HepG2 (cell line): ENCODE measurements at regions not wholly inside any gene's neighbourhood (a gene's known extent, or its start where the extent isn't known, plus 50 kb on each side); places are given as distances from the start of the nearest gene placed in this dataset.

Source experiments
- GABPA ChIP-seq, 2 experiments: IDR thresholded peaks; 2 replicates each; pipeline ENCODE4 v1.6.1; 2011 to 2016; ENCODE audit warnings: low read depth in 2 of 2, low read length in 1 of 2, missing biosample characterization in 1 of 2, missing genetic modification characterization in 1 of 2
- ZNF747 ChIP-seq: sonication (generic); formaldehyde crosslinking; IDR thresholded peaks from 2 replicates; pipeline ENCODE4 v1.8.1; 2023; ENCODE audit warnings: missing genetic modification reagents, mild to moderate bottlenecking, borderline replicate concordance
- ZZZ3 ChIP-seq: sonication (generic); formaldehyde crosslinking; IDR thresholded peaks from 2 replicates; pipeline ENCODE4 v1.4.0; 2020; ENCODE audit warnings: missing genetic modification reagents, mild to moderate bottlenecking, borderline replicate concordance
- TF ChIP-seq, protein P1 (sequence below): IDR thresholded peaks from 2 replicates; pipeline ENCODE4 v1.6.1; 2016; ENCODE audit warnings: low read depth, borderline replicate concordance
- TF ChIP-seq, protein P2 (sequence below): sonication (generic); formaldehyde crosslinking; IDR thresholded peaks from 2 replicates; pipeline ENCODE4 v1.5.0; 2020; ENCODE audit warnings: mild to moderate bottlenecking, missing genetic modification reagents, moderate library complexity
- TF ChIP-seq, protein P3 (sequence below): conservative IDR thresholded peaks from 2 replicates; pipeline ENCODE4 v1.6.1; 2018; ENCODE audit warnings: missing genetic modification reagents

DNA sequence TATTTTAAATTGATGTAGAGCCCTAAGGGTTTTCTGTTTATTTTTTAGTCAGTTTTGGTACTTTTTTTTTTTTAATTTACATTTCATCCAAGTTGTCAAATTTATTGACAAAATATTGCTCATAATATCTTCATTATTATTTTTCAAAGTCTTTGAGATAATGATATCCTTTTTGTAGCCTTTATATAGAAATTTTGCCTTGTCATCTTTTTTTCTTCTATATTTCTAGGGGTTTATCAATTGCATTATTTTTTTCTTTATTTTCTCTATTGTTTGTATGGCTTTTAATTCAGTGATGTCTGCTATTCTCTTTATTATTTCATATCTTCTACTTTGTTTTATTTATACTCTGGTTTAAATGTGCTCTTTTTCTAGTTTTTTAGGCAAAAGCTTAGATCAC, 863.0 kb upstream of the GJE1 start:
- no peak for TF ChIP-seq ZNF747 (CRISPR knock-in tag)
- TF ChIP-seq GABPA (IDR thresholded peaks at IDR 0.05; ENCODE audit: low read depth, low read length), result no peak
- TF ChIP-seq GABPA (CRISPR knock-in tag; IDR thresholded peaks at IDR 0.05; ENCODE audit: low read depth), result no peak
- TF ChIP-seq, protein P1, sequence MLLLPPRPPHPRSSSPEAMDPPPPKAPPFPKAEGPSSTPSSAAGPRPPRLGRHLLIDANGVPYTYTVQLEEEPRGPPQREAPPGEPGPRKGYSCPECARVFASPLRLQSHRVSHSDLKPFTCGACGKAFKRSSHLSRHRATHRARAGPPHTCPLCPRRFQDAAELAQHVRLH (CRISPR knock-in tag), result no peak
- TF ChIP-seq ZZZ3 (CRISPR knock-in tag), result no peak
- TF ChIP-seq, protein P2, sequence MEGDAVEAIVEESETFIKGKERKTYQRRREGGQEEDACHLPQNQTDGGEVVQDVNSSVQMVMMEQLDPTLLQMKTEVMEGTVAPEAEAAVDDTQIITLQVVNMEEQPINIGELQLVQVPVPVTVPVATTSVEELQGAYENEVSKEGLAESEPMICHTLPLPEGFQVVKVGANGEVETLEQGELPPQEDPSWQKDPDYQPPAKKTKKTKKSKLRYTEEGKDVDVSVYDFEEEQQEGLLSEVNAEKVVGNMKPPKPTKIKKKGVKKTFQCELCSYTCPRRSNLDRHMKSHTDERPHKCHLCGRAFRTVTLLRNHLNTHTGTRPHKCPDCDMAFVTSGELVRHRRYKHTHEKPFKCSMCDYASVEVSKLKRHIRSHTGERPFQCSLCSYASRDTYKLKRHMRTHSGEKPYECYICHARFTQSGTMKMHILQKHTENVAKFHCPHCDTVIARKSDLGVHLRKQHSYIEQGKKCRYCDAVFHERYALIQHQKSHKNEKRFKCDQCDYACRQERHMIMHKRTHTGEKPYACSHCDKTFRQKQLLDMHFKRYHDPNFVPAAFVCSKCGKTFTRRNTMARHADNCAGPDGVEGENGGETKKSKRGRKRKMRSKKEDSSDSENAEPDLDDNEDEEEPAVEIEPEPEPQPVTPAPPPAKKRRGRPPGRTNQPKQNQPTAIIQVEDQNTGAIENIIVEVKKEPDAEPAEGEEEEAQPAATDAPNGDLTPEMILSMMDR (CRISPR knock-in tag), result no peak
- TF ChIP-seq, protein P3, sequence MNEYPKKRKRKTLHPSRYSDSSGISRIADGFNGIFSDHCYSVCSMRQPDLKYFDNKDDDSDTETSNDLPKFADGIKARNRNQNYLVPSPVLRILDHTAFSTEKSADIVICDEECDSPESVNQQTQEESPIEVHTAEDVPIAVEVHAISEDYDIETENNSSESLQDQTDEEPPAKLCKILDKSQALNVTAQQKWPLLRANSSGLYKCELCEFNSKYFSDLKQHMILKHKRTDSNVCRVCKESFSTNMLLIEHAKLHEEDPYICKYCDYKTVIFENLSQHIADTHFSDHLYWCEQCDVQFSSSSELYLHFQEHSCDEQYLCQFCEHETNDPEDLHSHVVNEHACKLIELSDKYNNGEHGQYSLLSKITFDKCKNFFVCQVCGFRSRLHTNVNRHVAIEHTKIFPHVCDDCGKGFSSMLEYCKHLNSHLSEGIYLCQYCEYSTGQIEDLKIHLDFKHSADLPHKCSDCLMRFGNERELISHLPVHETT (CRISPR knock-in tag), result no peak
